Neural cell (in vitro differentiated cells): ENCODE measurements at regions not wholly inside any gene's neighbourhood (a gene's known extent, or its start where the extent isn't known, plus 50 kb on each side); places are given as distances from the start of the nearest gene placed in this dataset.

Experiments used
- H2AFZ ChIP-seq: fragments of 200-600, 300-800 bp; sonication (generic), shearing (Covaris generic); 2 replicates; pipeline ENCODE4 v1.6.0; 2014; ENCODE audit warnings: low read depth, mild to moderate bottlenecking, antibody characterized with exemption, low read length, moderate library complexity
- H3F3A ChIP-seq: fragments of 200-600 bp; shearing (Covaris generic); 2 replicates; pipeline ENCODE4 v1.6.1; 2016; ENCODE audit warnings: mild to moderate bottlenecking, moderate library complexity, mixed read lengths, antibody characterized with exemption, low read length; ENCODE audit not compliant: insufficient read depth, poor library complexity, severe bottlenecking
- H3K27ac ChIP-seq: fragments of 200-600, 300-800 bp; sonication (generic), shearing (Covaris generic); 2 replicates; pipeline ENCODE4 v1.5.1; 2014; ENCODE audit warnings: mild to moderate bottlenecking, low read length, moderate library complexity
- H3K27me3 ChIP-seq: fragments of 300-800, 200-600 bp; sonication (generic), shearing (Covaris generic); 2 replicates; pipeline ENCODE4 v1.6.0; 2014; ENCODE audit warnings: mild to moderate bottlenecking, low read depth, low read length, moderate library complexity; ENCODE audit not compliant: insufficient read depth
- H3K36me3 ChIP-seq: fragments of 300-800, 200-600 bp; sonication (generic), shearing (Covaris generic); 2 replicates; pipeline ENCODE4 v1.5.1; 2014; ENCODE audit warnings: mild to moderate bottlenecking, antibody characterized with exemption, low read length, moderate library complexity; ENCODE audit not compliant: insufficient read depth
- H3K4me2 ChIP-seq: fragments of 300-800, 200-600 bp; sonication (generic), shearing (Covaris generic); 2 replicates; pipeline ENCODE4 v1.6.0; 2014; ENCODE audit warnings: mild to moderate bottlenecking, low read length
- H3K4me3 ChIP-seq: fragments of 300-800, 200-600 bp; sonication (generic), shearing (Covaris generic); 2 replicates; pipeline ENCODE4 v1.5.1; 2014; ENCODE audit warnings: mild to moderate bottlenecking, low read length, moderate library complexity
- H3K79me2 ChIP-seq: fragments of 200-600 bp; shearing (Covaris generic); replicated peaks from 2 replicates; pipeline ENCODE4 v1.6.0; 2014; ENCODE audit warnings: mild to moderate bottlenecking, low read length, moderate library complexity; ENCODE audit not compliant: insufficient read depth
- H3K9ac ChIP-seq: fragments of 300-800, 200-600 bp; sonication (generic), shearing (Covaris generic); 2 replicates; pipeline ENCODE4 v1.6.1; 2016; ENCODE audit warnings: mild to moderate bottlenecking, low read length, mixed read lengths
- H3K9me2 ChIP-seq: fragments of 200-600 bp; shearing (Covaris generic); 2 replicates; pipeline ENCODE4 v1.6.1; 2016; ENCODE audit warnings: mild to moderate bottlenecking, low read length, mixed read lengths; ENCODE audit not compliant: insufficient read depth
- H3K9me3 ChIP-seq: fragments of 200-600, 300-800 bp; sonication (generic), shearing (Covaris generic); 2 replicates; pipeline ENCODE4 v1.6.1; 2016; ENCODE audit warnings: mild to moderate bottlenecking, mixed run types, low read length, moderate library complexity, mixed read lengths
- H4K20me1 ChIP-seq: fragments of 200-600 bp; shearing (Covaris generic); 2 replicates; pipeline ENCODE4 v1.6.1; 2016; ENCODE audit warnings: mild to moderate bottlenecking, mixed run types; ENCODE audit not compliant: insufficient read depth
- CTCF ChIP-seq: fragments of 450-650 bp; IDR thresholded peaks from 2 replicates; pipeline ENCODE4 v1.5.1; 2014; ENCODE audit warnings: antibody characterized with exemption, mild to moderate bottlenecking, moderate library complexity; ENCODE audit not compliant: poor library complexity, severe bottlenecking
- EP300 ChIP-seq: fragments of 450-650 bp; conservative IDR thresholded peaks from 2 replicates; pipeline ENCODE4 v1.6.1; 2014; ENCODE audit warnings: antibody characterized with exemption, mild to moderate bottlenecking, moderate library complexity; ENCODE audit not compliant: poor library complexity, severe bottlenecking
- EZH2 ChIP-seq: fragments of 200-600, 300-800 bp; shearing (Covaris generic), sonication (generic); IDR thresholded peaks from 2 replicates; pipeline ENCODE4 v1.6.1; 2014; ENCODE audit warnings: antibody characterized with exemption, low read length, borderline replicate concordance, mild to moderate bottlenecking; ENCODE audit not compliant: insufficient read depth, poor library complexity, severe bottlenecking
- MXI1 ChIP-seq: fragments of 450-650 bp; conservative IDR thresholded peaks from 2 replicates; pipeline ENCODE4 v1.6.1; 2014; ENCODE audit warnings: antibody characterized with exemption, mild to moderate bottlenecking; ENCODE audit not compliant: poor library complexity, severe bottlenecking
- POLR2AphosphoS5 ChIP-seq: IDR thresholded peaks from 2 replicates; pipeline ENCODE4 v1.6.1; 2012
- RAD21 ChIP-seq: fragments of 450-650 bp; conservative IDR thresholded peaks from 2 replicates; pipeline ENCODE4 v1.6.1; 2014; ENCODE audit warnings: antibody characterized with exemption, mild to moderate bottlenecking, moderate library complexity
- REST ChIP-seq: IDR thresholded peaks from 2 replicates; pipeline ENCODE4 v1.6.1; 2012; ENCODE audit warnings: borderline replicate concordance
- SMC3 ChIP-seq: fragments of 450-650 bp; conservative IDR thresholded peaks from 2 replicates; pipeline ENCODE4 v1.6.1; 2014; ENCODE audit warnings: antibody characterized with exemption, mild to moderate bottlenecking, moderate library complexity; ENCODE audit not compliant: poor library complexity
- TAF1 ChIP-seq: IDR thresholded peaks from 2 replicates; pipeline ENCODE4 v1.6.1; 2012; ENCODE audit warnings: low read depth

GRCh38 chr2:145078923-145079322 is 559.0 kb upstream of the ZEB2 start:
- no peak overlapping the region for H2AFZ ChIP-seq

GRCh38 chr2:145076085-145076484 is 556.2 kb upstream of the ZEB2 start:
- no peaks in the 10 kb centered on the region for H3K9me2 ChIP-seq
- H3K27ac ChIP-seq = no peak overlapping the region
- no peak overlapping the region for H3K9ac ChIP-seq
- no peaks in the 10 kb centered on the region for H4K20me1 ChIP-seq
- H3K4me3 ChIP-seq = no peak overlapping the region
- H3K9me3 ChIP-seq = no peaks in the 10 kb centered on the region
- no peaks in the 10 kb centered on the region for H3K79me2 ChIP-seq
- no peaks in the 10 kb centered on the region for H3K36me3 ChIP-seq
- H3K27me3 ChIP-seq = no peaks in the 10 kb centered on the region
- H3K4me2 ChIP-seq = no peak overlapping the region
- no peak overlapping the region for H2AFZ ChIP-seq
- no peaks in the 10 kb centered on the region for H3F3A ChIP-seq
- TF ChIP-seq EZH2 (no peak), EP300 (no peak), CTCF (no peak), MXI1 (no peak), REST (no peak), RAD21 (no peak)

More at GRCh38 chr2:145078923-145079322, 559.0 kb upstream of the ZEB2 start:
- H3K36me3 ChIP-seq = no peaks in the 10 kb centered on the region
- no peak overlapping the region for H3K4me2 ChIP-seq
- H3K27ac ChIP-seq = no peak overlapping the region
- no peaks in the 10 kb centered on the region for H3K27me3 ChIP-seq
- no peaks in the 10 kb centered on the region for H3K79me2 ChIP-seq
- H4K20me1 ChIP-seq = no peaks in the 10 kb centered on the region
- no peak overlapping the region for H3K9ac ChIP-seq
- H3K4me3 ChIP-seq = no peak overlapping the region
- H3K9me3 ChIP-seq = no peaks in the 10 kb centered on the region
- TF ChIP-seq CTCF = no peak
- TF ChIP-seq RAD21 = no peak
- no peak for TF ChIP-seq REST
- TF ChIP-seq MXI1 = no peak
- no peak for TF ChIP-seq POLR2AphosphoS5
- TF ChIP-seq TAF1 = no peak
- TF ChIP-seq EZH2 = no peak
- TF ChIP-seq EP300 = no peak
- TF ChIP-seq SMC3 = no peak
- H3F3A ChIP-seq = no peaks in the 10 kb centered on the region
- H3K9me2 ChIP-seq = no peaks in the 10 kb centered on the region
